ENCODE measurements at regions not wholly inside any gene's neighbourhood (a gene's known extent, or its start where the extent isn't known, plus 50 kb on each side); places are given as distances from the start of the nearest gene placed in this dataset.
"Not testable (repeated sequence)": the region's sequence is repeated elsewhere in the genome, so short reads cannot be mapped to it uniquely, and the experiment has no call there.

DNA sequence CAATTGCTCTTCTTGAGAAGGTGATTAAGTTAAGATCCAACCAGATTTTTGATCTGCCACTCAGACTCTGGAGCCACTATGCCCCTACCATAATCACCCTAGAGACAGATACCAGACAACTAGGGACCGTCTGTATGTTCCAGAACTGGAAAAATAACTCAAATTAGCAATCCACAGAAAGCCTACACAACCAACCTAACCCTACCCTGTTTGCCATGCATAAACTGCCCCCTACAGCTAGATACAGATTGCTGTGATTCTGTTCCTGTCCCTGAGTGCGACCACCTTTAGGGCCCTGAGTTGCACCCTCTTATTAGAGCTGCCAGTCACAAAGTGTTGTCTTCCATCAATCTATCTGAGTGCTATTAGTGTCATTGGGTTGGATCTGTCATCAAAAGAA is 929.8 kb upstream of the SLITRK1 start:
- no peak overlapping the region for H3K27ac Mint-ChIP-seq

DNA sequence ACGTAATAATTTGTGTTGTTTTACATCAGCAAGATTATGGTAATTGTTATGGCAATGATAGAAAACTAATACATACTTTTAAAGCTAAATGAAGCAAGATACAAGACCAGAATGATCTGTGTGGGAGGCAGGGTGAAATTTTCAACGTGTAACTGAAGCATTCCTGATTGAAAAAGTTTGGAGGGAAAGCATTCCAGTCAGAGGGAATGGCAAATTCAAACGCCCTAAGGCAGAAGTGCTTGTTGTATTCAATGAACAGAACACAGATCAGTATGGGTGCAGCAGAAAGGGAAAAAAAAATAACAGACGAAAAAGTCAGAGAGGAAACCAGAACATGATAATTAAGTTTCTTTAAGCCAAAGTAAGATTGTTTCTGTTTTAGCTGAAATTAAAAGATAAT is 928.5 kb upstream of the SLITRK1 start:
- ATAC-seq (no peak), DNase-seq (ENCODE audit: low spot score in 2 of 2) (no peak)
- Mint-ChIP-seq H3K9me3 (peaks cover 0 to 4% of the 10 kb centered on the region in 2 donors), H3K27ac (no peak overlapping the region), H3K36me3 (no peaks in the 10 kb centered on the region)

More for the DNA sequence above, 929.8 kb upstream of the SLITRK1 start:
- DNase-seq (ENCODE audit: low spot score in 2 of 2) (no peak), ATAC-seq (no peak)
- Mint-ChIP-seq H3K36me3 (no peaks in the 10 kb centered on the region), H3K9me3 (peaks cover 0 to 4% of the 10 kb centered on the region in 2 donors)

DNA sequence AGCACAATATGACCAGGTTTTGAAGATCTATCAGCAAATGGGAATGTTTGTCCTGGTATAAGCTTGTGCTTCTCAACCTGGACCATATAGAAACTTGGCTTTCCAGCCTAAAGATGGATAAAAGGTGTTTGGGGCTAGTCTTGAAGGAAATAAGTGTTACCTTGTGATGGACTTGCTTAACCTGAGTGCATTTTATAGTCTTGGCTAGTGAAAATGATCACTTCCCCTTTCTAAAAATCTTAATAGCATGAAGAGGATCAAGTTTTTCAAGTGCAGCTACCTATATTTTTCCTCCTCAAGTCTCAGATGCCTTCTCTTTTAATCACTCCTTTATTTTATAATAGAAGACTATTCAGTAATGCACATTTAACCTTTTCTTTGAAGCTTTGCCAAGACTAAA is 919.8 kb upstream of the SLITRK1 start:
- H3K27ac Mint-ChIP-seq = no peak overlapping the region
- no peak for DNase-seq (ENCODE audit: low spot score in 2 of 2)
- ATAC-seq = no peak
- H3K9me3 Mint-ChIP-seq = peaks cover 0 to 4% of the 10 kb centered on the region in 2 donors
- H3K36me3 Mint-ChIP-seq = no peaks in the 10 kb centered on the region

DNA sequence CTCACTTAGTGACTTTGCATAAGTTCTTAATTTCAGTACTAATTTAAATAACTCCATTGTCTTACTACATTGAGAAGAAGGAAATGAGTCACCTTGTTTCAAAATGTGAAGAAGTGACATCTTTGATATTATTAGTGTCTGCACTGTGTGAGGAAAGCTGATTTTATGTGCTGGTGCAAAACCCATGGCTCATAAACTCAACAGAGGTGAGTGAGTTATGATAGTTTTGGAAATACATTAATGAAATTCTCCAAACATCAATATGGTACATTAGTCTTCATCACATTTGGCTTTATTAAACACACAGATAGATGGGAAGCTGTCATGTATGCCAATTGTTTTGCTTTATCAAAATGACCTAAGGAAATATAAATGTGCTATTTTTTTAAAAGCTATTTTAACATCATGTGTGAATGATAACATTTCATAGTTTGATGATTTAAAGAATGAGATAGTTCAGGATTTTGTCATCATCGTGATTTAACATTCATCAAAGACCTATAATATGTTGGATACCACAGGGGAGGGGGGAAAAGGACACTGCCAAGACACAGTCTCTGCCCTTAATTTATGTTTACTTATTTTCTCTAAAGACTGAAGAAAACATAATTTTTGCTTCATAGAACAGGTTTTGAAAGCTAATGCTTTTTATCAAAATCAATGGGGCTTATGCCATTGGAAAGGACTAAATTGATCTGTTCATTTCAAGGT is 902.3 kb upstream of the SLITRK1 start:
- H3K27ac Mint-ChIP-seq = no peak overlapping the region
- DNase-seq (ENCODE audit: low spot score in 2 of 2) (no peak), ATAC-seq (no peak)

DNA sequence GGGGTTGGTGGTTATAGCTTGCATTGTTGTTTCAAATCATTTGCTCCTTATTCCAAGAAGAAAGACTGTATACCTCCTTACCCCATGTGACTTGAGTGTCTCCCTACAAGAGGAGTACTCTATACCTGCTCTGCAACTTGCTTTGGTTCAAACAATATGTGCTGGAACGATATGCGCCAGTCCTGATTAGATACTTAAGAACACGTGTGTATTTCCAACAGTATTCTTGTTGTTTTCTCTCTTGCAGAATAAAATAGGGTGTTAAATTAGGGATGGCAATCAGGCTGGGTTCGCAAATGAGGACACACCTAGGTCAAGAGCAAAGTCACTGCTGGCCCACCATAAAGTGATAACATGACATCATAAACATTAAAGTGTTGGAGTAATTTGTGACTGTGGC is 895.0 kb upstream of the SLITRK1 start:
- Mint-ChIP-seq H3K27ac (no peak overlapping the region), H3K9me3 (peaks cover 4 to 5% of the 10 kb centered on the region in 2 donors), H3K36me3 (no peaks in the 10 kb centered on the region)
- DNase-seq (ENCODE audit: low spot score in 2 of 2) (no peak), ATAC-seq (no peak)

More for the DNA sequence above, 902.3 kb upstream of the SLITRK1 start:
- Mint-ChIP-seq H3K9me3 (peaks cover 14 to 19% of the 10 kb centered on the region in 2 donors), H3K36me3 (peaks cover 0 to 6% of the 10 kb centered on the region in 2 donors)

DNA sequence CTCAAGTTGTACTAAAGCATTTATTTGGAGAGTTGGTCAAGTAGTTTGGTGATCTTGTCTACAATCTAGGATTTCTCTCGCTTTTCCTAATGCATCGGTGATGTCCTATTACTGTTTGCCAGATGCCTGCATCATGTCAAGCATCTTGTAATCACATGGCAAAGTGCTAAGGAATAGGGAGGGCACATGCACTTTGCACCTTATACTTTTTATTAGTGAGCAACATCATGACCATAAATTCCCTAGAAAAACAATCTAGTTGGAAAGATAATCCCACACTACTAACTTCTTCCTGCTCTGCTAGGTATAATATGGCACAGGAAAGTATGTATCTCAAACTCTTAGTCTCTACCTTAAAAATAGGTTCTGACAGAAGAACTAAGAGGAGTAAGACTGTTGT is 894.3 kb upstream of the SLITRK1 start:
- H3K36me3 Mint-ChIP-seq = no peaks in the 10 kb centered on the region
- no peak for ATAC-seq
- H3K9me3 Mint-ChIP-seq = peaks cover 4 to 8% of the 10 kb centered on the region in 2 donors
- no peak for DNase-seq (ENCODE audit: low spot score in 2 of 2)
- no peak overlapping the region for H3K27ac Mint-ChIP-seq

DNA sequence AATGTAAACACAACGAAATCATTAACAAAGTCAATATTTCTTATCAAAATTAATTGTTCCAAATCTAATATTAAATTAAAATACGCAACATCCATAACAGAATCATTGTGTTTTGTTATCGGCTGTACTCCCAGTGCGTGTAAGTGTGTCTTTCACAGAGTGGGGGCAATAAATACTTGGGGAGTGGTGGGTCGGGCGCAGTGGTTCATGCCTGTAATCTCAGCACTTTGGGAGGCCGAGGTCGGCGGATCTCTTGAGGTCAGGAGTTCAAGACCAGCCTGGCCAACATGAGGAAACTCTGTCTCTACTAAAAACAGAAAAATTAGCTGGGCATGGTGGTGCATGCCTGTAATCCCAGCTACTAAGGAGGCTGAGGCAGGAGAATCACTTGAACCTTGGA is 893.6 kb upstream of the SLITRK1 start:
- H3K27ac Mint-ChIP-seq; DNase-seq (ENCODE audit: low spot score in 2 of 2); H3K36me3 Mint-ChIP-seq; ATAC-seq: not testable (repeated sequence)
- peaks cover 7 to 14% of the 10 kb centered on the region in 2 donors for H3K9me3 Mint-ChIP-seq

DNA sequence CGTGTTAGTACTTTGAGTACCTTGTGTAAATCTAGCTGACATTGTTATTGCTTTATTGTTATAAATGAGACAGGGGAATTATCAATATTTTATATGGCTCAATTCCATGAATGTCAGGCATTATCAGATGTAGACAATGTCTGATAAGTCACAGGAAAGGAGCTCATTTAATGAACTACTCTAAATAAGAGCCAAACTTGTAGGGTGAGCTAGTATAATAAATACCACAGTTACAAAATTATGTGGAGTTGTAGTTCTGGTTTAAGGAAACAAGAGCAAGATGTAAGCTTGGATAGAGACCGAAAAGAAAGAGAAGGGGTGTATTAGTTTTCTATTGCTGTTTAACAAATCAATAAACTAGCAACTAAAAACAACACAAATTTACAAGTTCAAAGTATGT is 891.8 kb upstream of the SLITRK1 start:
- no peaks in the 10 kb centered on the region for H3K36me3 Mint-ChIP-seq
- no peak for DNase-seq (ENCODE audit: low spot score in 2 of 2)

DNA sequence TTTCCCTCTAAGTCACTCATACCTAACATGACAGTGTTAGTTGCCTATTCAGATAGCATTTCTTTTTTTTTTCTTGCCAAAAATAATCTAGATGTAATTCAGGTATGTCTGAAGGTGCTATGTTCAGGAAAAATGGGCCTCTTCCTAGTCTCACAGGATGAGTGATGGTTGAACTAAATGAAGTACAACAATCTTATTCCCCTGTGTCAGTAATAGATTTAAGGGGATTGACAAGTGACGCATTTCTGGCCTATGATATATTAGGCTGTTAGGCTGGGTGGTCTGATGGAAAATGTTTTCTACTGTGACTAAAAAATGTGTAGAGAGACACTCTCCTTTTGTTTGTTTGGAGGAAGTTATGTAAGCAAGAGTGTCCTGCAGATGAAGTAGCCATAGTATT is 878.7 kb upstream of the SLITRK1 start:
- ATAC-seq (no peak), DNase-seq (ENCODE audit: low spot score in 2 of 2) (no peak)
- Mint-ChIP-seq H3K36me3 (no peaks in the 10 kb centered on the region), H3K27ac (no peak overlapping the region), H3K9me3 (peaks cover 0 to 4% of the 10 kb centered on the region in 2 donors)

More for the DNA sequence above, 891.8 kb upstream of the SLITRK1 start:
- no peak for ATAC-seq
- H3K9me3 Mint-ChIP-seq = peaks cover 4 to 10% of the 10 kb centered on the region in 2 donors
- H3K27ac Mint-ChIP-seq = no peak overlapping the region

DNA sequence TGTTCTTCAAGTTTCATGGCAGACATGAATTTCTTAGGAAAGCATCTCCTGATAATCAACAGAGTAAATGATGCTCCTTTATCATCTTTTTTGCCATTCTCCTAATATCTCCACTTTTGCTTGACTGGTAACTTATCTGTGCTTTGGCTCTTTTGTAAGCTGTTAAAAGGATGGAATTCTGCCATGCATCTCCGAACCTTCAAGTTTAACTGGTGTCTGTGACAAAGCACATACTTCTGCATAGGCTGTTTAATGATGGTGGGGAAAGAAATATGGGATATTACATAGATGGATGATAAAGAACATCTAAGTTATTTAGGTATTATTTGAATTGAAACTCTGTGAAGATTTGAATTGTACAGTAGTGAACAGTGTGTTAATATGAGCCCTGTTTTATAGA is 866.9 kb upstream of the SLITRK1 start:
- no peak overlapping the region for H3K27ac Mint-ChIP-seq
- no peak for ATAC-seq
- H3K36me3 Mint-ChIP-seq = no peaks in the 10 kb centered on the region
- DNase-seq (ENCODE audit: low spot score in 2 of 2) = no peak
- H3K9me3 Mint-ChIP-seq = peaks cover 0 to 3% of the 10 kb centered on the region in 2 donors

DNA sequence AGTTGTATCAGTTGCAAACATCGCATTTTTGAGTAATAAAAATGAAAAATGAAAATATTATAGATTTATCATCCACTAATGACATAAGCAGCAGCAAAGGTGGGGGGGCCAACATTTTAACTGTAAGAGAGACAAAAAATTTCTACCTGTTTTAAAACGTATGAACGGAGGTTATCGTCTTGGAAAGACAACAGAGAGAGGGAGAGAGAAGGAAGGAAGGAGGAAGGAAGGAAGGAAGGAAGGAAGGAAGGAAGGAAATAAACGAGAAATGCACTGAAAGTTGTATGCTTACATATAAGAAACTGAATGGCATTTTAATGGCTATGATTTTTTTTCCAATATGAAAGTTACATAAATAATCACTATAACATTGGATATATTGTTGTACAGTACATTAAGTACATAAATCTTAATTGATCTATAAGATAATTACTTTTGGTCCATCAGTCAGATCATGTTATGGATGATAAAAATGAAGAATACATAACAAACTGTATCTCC is 862.8 kb upstream of the SLITRK1 start:
- DNase-seq (ENCODE audit: low spot score in 2 of 2) = no peak
- Mint-ChIP-seq H3K36me3 (no peaks in the 10 kb centered on the region), H3K27ac (no peak overlapping the region), H3K9me3 (peaks cover 9 to 14% of the 10 kb centered on the region in 2 donors)
- ATAC-seq = no peak

DNA sequence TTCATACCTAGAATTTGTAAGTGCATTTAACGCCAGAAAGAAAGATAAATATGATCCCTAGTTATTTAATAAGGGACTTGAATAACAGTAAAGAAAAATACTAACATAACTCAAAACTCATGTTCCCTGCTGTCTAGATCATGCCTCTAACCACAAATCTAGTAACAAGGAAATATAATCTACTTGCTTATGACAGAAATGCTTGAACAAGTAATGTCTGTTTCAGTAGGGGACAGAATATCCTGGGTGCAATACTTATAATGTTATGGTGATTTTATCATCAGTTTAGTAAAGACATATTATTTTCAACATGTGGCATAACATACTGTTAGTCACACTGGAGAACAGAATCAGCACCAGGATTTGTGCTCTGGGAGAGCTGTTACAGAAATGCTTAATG is 861.9 kb upstream of the SLITRK1 start:
- DNase-seq (ENCODE audit: low spot score in 2 of 2) = no peak
- no peak for ATAC-seq
- H3K36me3 Mint-ChIP-seq = no peaks in the 10 kb centered on the region

DNA sequence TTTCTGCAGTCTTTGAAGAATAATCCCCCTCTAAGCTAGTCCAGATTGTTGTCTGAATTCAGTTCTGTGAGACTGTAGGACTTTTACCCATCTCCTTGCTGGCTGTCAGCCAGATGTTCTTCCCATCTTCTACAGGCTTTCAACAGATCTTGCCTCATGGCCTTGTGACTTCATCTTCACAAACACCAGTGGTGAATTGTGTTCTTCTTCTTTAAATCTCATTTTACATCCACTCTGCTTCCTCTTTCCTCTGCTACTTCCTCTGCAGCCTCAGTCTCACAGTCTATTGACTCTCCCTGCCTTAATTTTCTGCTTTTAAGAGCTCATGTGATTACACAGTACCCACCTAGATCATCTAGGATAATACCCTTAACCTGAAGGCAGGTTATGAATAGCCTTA is 859.0 kb upstream of the SLITRK1 start:
- ATAC-seq (no peak), DNase-seq (ENCODE audit: low spot score in 2 of 2) (no peak)
- Mint-ChIP-seq H3K36me3 (no peaks in the 10 kb centered on the region), H3K27ac (no peak overlapping the region), H3K9me3 (peaks cover 10 to 16% of the 10 kb centered on the region in 2 donors)

More for the DNA sequence above, 861.9 kb upstream of the SLITRK1 start:
- peaks cover 9 to 14% of the 10 kb centered on the region in 2 donors for H3K9me3 Mint-ChIP-seq
- no peak overlapping the region for H3K27ac Mint-ChIP-seq

DNA sequence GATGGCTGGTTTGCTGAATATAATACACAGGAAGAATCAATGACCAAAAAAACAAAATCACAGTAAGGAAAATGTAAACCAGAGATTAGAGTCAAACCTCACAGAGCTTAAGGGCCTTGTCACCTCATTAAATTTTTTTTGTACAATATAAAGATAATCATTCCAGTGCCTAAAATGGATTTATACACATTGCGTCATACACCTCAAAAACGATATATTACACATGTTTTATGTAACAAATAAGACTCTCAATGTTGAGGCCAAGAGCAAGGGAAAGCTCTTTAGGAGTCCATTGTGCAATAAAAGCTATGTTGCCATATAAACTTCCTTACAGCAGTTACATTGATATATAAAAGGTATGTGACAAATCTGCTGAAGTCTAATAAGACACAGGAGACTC is 856.7 kb upstream of the SLITRK1 start:
- ATAC-seq (no peak), DNase-seq (ENCODE audit: low spot score in 2 of 2) (no peak)
- Mint-ChIP-seq H3K27ac (no peak overlapping the region), H3K36me3 (no peaks in the 10 kb centered on the region), H3K9me3 (peaks cover 14 to 26% of the 10 kb centered on the region in 2 donors)

DNA sequence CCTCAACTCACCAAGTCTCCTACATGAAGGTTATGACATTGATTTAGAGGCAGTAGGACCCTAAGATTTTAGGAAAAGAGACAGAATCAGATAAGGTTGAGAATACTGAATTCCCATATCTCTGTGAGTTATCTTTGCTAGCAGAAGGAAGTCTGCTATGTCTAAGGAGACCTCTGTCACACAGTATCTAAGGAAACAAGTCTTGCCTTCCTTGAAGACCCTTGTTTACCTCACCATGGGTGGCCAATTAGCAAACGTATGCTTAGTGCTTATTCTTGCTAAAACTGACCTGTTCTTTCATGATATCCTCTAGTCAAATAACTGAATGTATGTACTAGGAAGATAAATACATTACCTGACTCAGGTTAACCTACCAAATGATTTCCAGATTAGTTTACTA is 855.4 kb upstream of the SLITRK1 start:
- H3K27ac Mint-ChIP-seq = no peak overlapping the region
- H3K9me3 Mint-ChIP-seq = peaks cover 14 to 16% of the 10 kb centered on the region in 2 donors
- DNase-seq (ENCODE audit: low spot score in 2 of 2) = no peak
- H3K36me3 Mint-ChIP-seq = no peaks in the 10 kb centered on the region
- no peak for ATAC-seq

DNA sequence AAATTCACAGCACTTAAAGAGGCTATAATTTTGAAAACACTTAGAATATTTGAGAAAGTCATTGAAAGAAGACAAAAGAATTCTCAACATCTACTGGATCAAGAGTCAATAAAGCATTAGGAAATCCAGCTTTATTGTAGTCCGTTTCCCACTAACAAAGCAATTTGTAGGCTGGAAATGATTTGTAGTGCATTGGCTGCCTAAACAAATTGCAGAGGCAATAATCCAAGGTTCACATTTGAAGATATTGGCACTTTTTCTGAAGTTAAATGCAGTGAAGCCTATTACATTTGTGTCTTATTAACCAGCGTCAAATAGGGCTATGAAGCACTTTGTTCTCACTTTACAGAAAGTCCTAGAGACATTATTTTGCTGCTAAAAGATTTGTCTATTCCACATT is 848.1 kb upstream of the SLITRK1 start:
- H3K36me3 Mint-ChIP-seq = no peaks in the 10 kb centered on the region
- ATAC-seq (no peak), DNase-seq (ENCODE audit: low spot score in 2 of 2) (no peak)
- H3K27ac Mint-ChIP-seq = no peak overlapping the region
- peaks cover 0 to 3% of the 10 kb centered on the region in 2 donors for H3K9me3 Mint-ChIP-seq

DNA sequence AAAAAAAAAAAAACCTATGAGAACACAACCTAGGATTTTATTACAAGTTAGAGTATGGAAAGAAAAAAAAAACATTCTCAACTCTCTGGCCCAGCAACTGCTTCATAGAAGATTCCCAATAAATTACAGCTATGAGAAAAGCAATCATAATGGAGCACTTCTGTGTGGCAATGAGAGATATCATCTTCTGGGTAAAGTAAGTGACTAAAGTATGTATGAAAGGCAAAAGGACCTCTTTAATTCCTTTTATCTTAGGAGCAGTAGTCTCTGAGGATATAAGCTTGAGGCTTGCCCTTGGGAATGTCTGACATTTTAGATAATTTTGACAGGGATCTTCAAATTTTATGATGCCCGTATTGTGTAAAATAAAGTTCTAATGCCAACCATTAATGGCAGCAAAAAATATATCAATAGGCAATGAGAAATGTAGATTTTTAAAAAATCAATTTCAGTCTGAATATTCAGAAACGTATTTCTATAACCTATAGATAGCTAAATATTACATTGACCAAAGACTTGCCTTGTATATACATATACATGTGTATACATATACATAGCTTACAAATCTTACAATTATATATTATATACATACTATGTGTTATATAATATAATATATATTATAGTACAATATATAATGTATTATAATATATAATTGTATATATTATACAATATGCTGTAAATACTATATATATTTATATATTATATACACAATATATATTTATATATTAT is 823.9 kb upstream of the SLITRK1 start:
- ATAC-seq (peak; percentile 73 to 84), DNase-seq (ENCODE audit: low spot score in 2 of 2) (no peak)
- Mint-ChIP-seq H3K36me3 (no peaks in the 10 kb centered on the region), H3K27ac (no peak overlapping the region), H3K9me3 (peaks cover 0 to 3% of the 10 kb centered on the region in 2 donors)
